ENCODE measurements at regions not wholly inside any gene's neighbourhood (a gene's known extent, or its start where the extent isn't known, plus 50 kb on each side); places are given as distances from the start of the nearest gene placed in this dataset.

DNA sequence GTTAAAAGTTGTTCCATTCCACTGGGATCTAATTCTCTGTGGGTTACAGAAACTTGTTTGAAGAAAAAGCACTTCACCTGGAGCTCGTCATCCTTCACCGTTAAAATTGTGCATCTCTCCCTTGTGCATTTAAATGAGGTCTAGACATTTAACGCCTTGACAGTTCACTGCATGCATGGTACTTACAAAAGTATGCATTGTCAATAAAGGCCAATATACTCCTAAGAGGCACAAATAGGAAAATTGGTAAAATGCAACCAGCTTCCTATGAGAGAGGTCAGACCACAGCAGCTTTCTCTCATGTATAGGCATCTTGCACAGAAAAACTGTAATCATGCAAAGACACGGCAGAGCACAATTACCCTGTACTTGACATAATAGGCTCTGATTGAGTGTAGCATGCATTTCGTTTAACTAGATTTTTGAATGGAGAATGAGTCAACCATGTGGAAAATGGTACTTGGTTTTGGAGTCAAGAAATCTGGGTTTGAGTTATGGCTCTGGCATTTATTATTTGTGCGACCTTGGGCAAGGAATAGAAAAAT is 378.5 kb downstream of the RFPL4B start:
- TF ChIP-seq POLR2AphosphoS5 (IDR thresholded peaks at IDR 0.05; ENCODE audit: low read depth, low read length) (no peak), SIN3A (IDR thresholded peaks at IDR 0.05; ENCODE audit: borderline replicate concordance, insufficient read depth, low read length) (no peak), TAF1 (IDR thresholded peaks at IDR 0.05; ENCODE audit: borderline replicate concordance, insufficient read depth, low read length) (no peak), FOXP2 (optimal IDR thresholded peaks at IDR 0.05; ENCODE audit: borderline replicate concordance, extremely low read depth, extremely low read length, insufficient read depth) (no peak)
- TF ChIP-seq, protein P1, sequence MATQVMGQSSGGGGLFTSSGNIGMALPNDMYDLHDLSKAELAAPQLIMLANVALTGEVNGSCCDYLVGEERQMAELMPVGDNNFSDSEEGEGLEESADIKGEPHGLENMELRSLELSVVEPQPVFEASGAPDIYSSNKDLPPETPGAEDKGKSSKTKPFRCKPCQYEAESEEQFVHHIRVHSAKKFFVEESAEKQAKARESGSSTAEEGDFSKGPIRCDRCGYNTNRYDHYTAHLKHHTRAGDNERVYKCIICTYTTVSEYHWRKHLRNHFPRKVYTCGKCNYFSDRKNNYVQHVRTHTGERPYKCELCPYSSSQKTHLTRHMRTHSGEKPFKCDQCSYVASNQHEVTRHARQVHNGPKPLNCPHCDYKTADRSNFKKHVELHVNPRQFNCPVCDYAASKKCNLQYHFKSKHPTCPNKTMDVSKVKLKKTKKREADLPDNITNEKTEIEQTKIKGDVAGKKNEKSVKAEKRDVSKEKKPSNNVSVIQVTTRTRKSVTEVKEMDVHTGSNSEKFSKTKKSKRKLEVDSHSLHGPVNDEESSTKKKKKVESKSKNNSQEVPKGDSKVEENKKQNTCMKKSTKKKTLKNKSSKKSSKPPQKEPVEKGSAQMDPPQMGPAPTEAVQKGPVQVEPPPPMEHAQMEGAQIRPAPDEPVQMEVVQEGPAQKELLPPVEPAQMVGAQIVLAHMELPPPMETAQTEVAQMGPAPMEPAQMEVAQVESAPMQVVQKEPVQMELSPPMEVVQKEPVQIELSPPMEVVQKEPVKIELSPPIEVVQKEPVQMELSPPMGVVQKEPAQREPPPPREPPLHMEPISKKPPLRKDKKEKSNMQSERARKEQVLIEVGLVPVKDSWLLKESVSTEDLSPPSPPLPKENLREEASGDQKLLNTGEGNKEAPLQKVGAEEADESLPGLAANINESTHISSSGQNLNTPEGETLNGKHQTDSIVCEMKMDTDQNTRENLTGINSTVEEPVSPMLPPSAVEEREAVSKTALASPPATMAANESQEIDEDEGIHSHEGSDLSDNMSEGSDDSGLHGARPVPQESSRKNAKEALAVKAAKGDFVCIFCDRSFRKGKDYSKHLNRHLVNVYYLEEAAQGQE (IDR thresholded peaks at IDR 0.05; ENCODE audit: insufficient read depth in 1 of 2, low read depth in 2 of 2, low read length in 2 of 2): no peak
